Loucy (cell line): ENCODE measurements at regions not wholly inside any gene's neighbourhood (a gene's known extent, or its start where the extent isn't known, plus 50 kb on each side); places are given as distances from the start of the nearest gene placed in this dataset.

ENCODE experiments used
- H2AFZ ChIP-seq: fragments of 200-600 bp; sonication (generic); 2 replicates; pipeline ENCODE4 v1.6.0; 2016; ENCODE audit warnings: antibody characterized with exemption, mild to moderate bottlenecking, low read length, moderate library complexity
- H3F3A ChIP-seq: fragments of 200-600 bp; 2 replicates; pipeline ENCODE4 v1.6.0; 2016; ENCODE audit warnings: antibody characterized with exemption, low read depth, mild to moderate bottlenecking
- H3K27me3 ChIP-seq: fragments of 200-600 bp; sonication (generic); 2 replicates; pipeline ENCODE4 v1.6.1; 2014; ENCODE audit warnings: low read length, mild to moderate bottlenecking; ENCODE audit not compliant: insufficient read depth, poor library complexity, severe bottlenecking
- H3K36me3 ChIP-seq: fragments of 200-600 bp; sonication (generic); 2 replicates; pipeline ENCODE4 v1.6.1; 2016; ENCODE audit warnings: low read length; ENCODE audit not compliant: insufficient read depth
- H3K4me1 ChIP-seq: fragments of 200-600 bp; sonication (generic); 2 replicates; pipeline ENCODE4 v1.5.1; 2014; ENCODE audit warnings: low read length, mild to moderate bottlenecking; ENCODE audit not compliant: insufficient read depth, poor library complexity, severe bottlenecking
- H3K4me2 ChIP-seq: fragments of 200-600 bp; sonication (generic); 2 replicates; pipeline ENCODE4 v1.6.0; 2014; ENCODE audit warnings: antibody characterized with exemption, low read length, low read depth, mild to moderate bottlenecking; ENCODE audit not compliant: poor library complexity, severe bottlenecking
- H3K4me3 ChIP-seq: fragments of 200-600 bp; sonication (generic); 2 replicates; pipeline ENCODE4 v1.5.1; 2014; ENCODE audit warnings: low read length, mild to moderate bottlenecking, mixed read lengths; ENCODE audit not compliant: poor library complexity, severe bottlenecking
- H3K79me2 ChIP-seq: fragments of 200-600 bp; sonication (generic); 2 replicates; pipeline ENCODE4 v1.6.1; 2014; ENCODE audit warnings: low read length; ENCODE audit not compliant: insufficient read depth
- H3K9ac ChIP-seq: fragments of 200-600 bp; sonication (generic); 2 replicates; pipeline ENCODE4 v1.6.0; 2014; ENCODE audit warnings: mild to moderate bottlenecking, low read depth, low read length, moderate library complexity; ENCODE audit not compliant: poor library complexity, severe bottlenecking
- H3K9me2 ChIP-seq: fragments of 200-600 bp; sonication (generic); replicated peaks from 2 replicates; pipeline ENCODE4 v1.6.1; 2016; ENCODE audit warnings: low read depth, low read length, mixed read lengths
- H3K9me3 ChIP-seq: fragments of 200-600 bp; sonication (generic); 2 replicates; pipeline ENCODE4 v1.6.1; 2014; ENCODE audit warnings: mild to moderate bottlenecking, antibody characterized with exemption, low read length, low read depth; ENCODE audit not compliant: insufficient read depth
- H4K20me1 ChIP-seq: fragments of 200-600 bp; sonication (generic); 2 replicates; pipeline ENCODE4 v1.6.0; 2014; ENCODE audit warnings: antibody characterized with exemption, low read length, mild to moderate bottlenecking; ENCODE audit not compliant: insufficient read depth, poor library complexity, severe bottlenecking
- EZH2phosphoT487 ChIP-seq: fragments of 200-600 bp; IDR thresholded peaks from 2 replicates; pipeline ENCODE4 v1.6.1; 2018; ENCODE audit warnings: antibody characterized with exemption, mild to moderate bottlenecking, moderate library complexity, borderline replicate concordance
- TF ChIP-seq, protein P1 (sequence below): fragments of 200-600 bp; sonication (generic); conservative IDR thresholded peaks from 2 replicates; pipeline ENCODE4 v1.5.1; 2014; ENCODE audit warnings: mild to moderate bottlenecking, antibody characterized with exemption, low read length

- Histone ChIP-seq H3K27me3 (no peaks in the 10 kb centered on the region), H2AFZ (no peak overlapping the region), H3K79me2 (no peaks in the 10 kb centered on the region), H3K4me1 (peaks cover 29% of the 10 kb centered on the region), H3K9me2 (no peaks in the 10 kb centered on the region), H3K9me3 (no peaks in the 10 kb centered on the region), H3K9ac (no peak overlapping the region), H3K4me2 (no peak overlapping the region), H4K20me1 (no peaks in the 10 kb centered on the region), H3F3A (no peaks in the 10 kb centered on the region), H3K36me3 (no peaks in the 10 kb centered on the region), H3K4me3 (no peak overlapping the region)
- TF ChIP-seq, protein P1, sequence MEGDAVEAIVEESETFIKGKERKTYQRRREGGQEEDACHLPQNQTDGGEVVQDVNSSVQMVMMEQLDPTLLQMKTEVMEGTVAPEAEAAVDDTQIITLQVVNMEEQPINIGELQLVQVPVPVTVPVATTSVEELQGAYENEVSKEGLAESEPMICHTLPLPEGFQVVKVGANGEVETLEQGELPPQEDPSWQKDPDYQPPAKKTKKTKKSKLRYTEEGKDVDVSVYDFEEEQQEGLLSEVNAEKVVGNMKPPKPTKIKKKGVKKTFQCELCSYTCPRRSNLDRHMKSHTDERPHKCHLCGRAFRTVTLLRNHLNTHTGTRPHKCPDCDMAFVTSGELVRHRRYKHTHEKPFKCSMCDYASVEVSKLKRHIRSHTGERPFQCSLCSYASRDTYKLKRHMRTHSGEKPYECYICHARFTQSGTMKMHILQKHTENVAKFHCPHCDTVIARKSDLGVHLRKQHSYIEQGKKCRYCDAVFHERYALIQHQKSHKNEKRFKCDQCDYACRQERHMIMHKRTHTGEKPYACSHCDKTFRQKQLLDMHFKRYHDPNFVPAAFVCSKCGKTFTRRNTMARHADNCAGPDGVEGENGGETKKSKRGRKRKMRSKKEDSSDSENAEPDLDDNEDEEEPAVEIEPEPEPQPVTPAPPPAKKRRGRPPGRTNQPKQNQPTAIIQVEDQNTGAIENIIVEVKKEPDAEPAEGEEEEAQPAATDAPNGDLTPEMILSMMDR, result no peak
- no peak for TF ChIP-seq EZH2phosphoT487
Measured at GRCh38 chr3:72633534-72633933, 214.7 kb downstream of the SHQ1 start.

DNA sequence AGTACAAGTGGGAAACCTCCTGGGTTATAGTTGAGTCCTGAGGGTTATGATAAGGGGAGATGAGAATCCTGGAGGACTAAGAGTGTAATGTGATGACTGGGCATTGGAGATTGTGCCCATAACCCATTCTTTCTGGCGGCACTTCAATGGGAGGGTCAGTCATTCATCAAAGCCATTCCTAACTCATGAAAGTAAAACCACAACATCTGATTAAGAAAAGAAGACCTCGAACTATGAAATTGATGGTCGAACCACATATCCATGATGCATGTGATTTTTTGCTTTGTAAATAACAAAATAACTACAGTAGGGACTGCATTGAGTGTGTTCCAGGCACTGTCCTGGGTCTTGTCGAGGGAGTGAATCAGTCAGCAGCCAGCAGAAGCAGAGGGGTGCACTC lies 215.1 kb downstream of the SHQ1 start:
- H3K36me3 ChIP-seq, result no peaks in the 10 kb centered on the region
- H3K79me2 ChIP-seq, result no peaks in the 10 kb centered on the region
- no peaks in the 10 kb centered on the region for H3F3A ChIP-seq
- no peaks in the 10 kb centered on the region for H3K9me2 ChIP-seq
- H3K4me3 ChIP-seq, result no peak overlapping the region
- H3K4me2 ChIP-seq, result no peak overlapping the region
- H4K20me1 ChIP-seq, result no peaks in the 10 kb centered on the region
- no peaks in the 10 kb centered on the region for H3K9me3 ChIP-seq
- no peaks in the 10 kb centered on the region for H3K27me3 ChIP-seq
- TF ChIP-seq EZH2phosphoT487, result no peak
- TF ChIP-seq, protein P1, result no peak
- H2AFZ ChIP-seq, result no peak overlapping the region
- H3K4me1 ChIP-seq, result peaks cover 33% of the 10 kb centered on the region
- no peak overlapping the region for H3K9ac ChIP-seq

GRCh38 chr3:72632129-72632528 lies 216.1 kb downstream of the SHQ1 start:
- Histone ChIP-seq H3K4me1 (peaks cover 40% of the 10 kb centered on the region), H4K20me1 (no peaks in the 10 kb centered on the region), H3K79me2 (no peaks in the 10 kb centered on the region), H3K9me2 (no peaks in the 10 kb centered on the region), H3K27me3 (no peaks in the 10 kb centered on the region), H3K9me3 (no peaks in the 10 kb centered on the region), H3K4me3 (no peak overlapping the region), H3K4me2 (no peak overlapping the region), H3K36me3 (no peaks in the 10 kb centered on the region), H3F3A (no peaks in the 10 kb centered on the region), H3K9ac (no peak overlapping the region), H2AFZ (no peak overlapping the region)
- TF ChIP-seq, protein P1, result no peak
